ENCODE measurements at regions not wholly inside any gene's neighbourhood (a gene's known extent, or its start where the extent isn't known, plus 50 kb on each side); places are given as distances from the start of the nearest gene placed in this dataset.
A peak's percentile ranks its signal among the peaks of the same experiment; 100 is the strongest.

GRCh38 chr5:5021436-5021835 is 118.7 kb upstream of the ADAMTS16 start:
- no peak overlapping the region for H2AFZ ChIP-seq (ENCODE audit: low read length)
- ChIA-PET POLR2A (no interaction called here), CTCF (ENCODE audit: unreplicated experiment) (no interaction called here)
- no peak for DNase-seq (ENCODE audit: low spot score)
- H3K4me3 ChIP-seq (ENCODE audit: low read depth, low read length, poor library complexity, severe bottlenecking): no peak overlapping the region
- no peaks in the 10 kb centered on the region for H3K9me3 ChIP-seq (ENCODE audit: low read length)
- TF ChIP-seq EZH2phosphoT487 (IDR thresholded peaks at IDR 0.05; ENCODE audit: borderline replicate concordance, low read depth, low read length) (no peak), CTCF (conservative IDR thresholded peaks at IDR 0.05; ENCODE audit: low read length) (no peak)
- H3K27ac ChIP-seq (ENCODE audit: low read depth, low read length, poor library complexity, severe bottlenecking): no peak overlapping the region
- H3K9me2 ChIP-seq (ENCODE audit: insufficient read depth, low read length): no peaks in the 10 kb centered on the region
- no peaks in the 10 kb centered on the region for H3K4me1 ChIP-seq (ENCODE audit: insufficient read depth, low read length, poor library complexity, severe bottlenecking)
- intact Hi-C loops (cut with micrococcal nuclease; ENCODE audit: unreplicated experiment): no loop called here
- no peak overlapping the region for H3K4me2 ChIP-seq (ENCODE audit: low read length)
- no peaks in the 10 kb centered on the region for H4K20me1 ChIP-seq (ENCODE audit: insufficient read depth, low read length)
- no peaks in the 10 kb centered on the region for H3K79me2 ChIP-seq (ENCODE audit: insufficient read depth, low read depth, low read length)
- no peaks in the 10 kb centered on the region for H3K36me3 ChIP-seq (ENCODE audit: insufficient read depth, low read length)
- no TSS peak for BruUV-seq (replicated peaks)

GRCh38 chr5:5025098-5025773 is 114.9 kb upstream of the ADAMTS16 start:
- peak overlapping the region; percentile 46; the same call in 1 of the 2 replicates for H2AFZ ChIP-seq (ENCODE audit: low read length)
- no peak overlapping the region for H3K4me3 ChIP-seq (ENCODE audit: low read depth, low read length, poor library complexity, severe bottlenecking)
- ChIA-PET CTCF (ENCODE audit: unreplicated experiment) (no interaction called here), POLR2A (interaction anchor here (0.6 kb wide), 2 partner anchors 65 to 98 kb away, joined by 3 read pairs; no protein-coding TSS in a partner anchor)
- intact Hi-C loops (cut with micrococcal nuclease; ENCODE audit: unreplicated experiment): no loop called here
- no peak for TF ChIP-seq EZH2phosphoT487 (IDR thresholded peaks at IDR 0.05; ENCODE audit: borderline replicate concordance, low read depth, low read length)
- TF ChIP-seq CTCF (conservative IDR thresholded peaks at IDR 0.05; ENCODE audit: low read length): no peak
- H4K20me1 ChIP-seq (ENCODE audit: insufficient read depth, low read length): no peaks in the 10 kb centered on the region
- 0 out of 2 replicates have a peak overlapping the region, but pooled peaks have one; percentile 20 for H3K4me2 ChIP-seq (ENCODE audit: low read length)
- no peaks in the 10 kb centered on the region for H3K79me2 ChIP-seq (ENCODE audit: insufficient read depth, low read depth, low read length)
- no peaks in the 10 kb centered on the region for H3K4me1 ChIP-seq (ENCODE audit: insufficient read depth, low read length, poor library complexity, severe bottlenecking)
- no peak overlapping the region for H3K27ac ChIP-seq (ENCODE audit: low read depth, low read length, poor library complexity, severe bottlenecking)
- BruUV-seq (replicated peaks): no TSS peak
- no peaks in the 10 kb centered on the region for H3K9me3 ChIP-seq (ENCODE audit: low read length)
- H3K36me3 ChIP-seq (ENCODE audit: insufficient read depth, low read length): no peaks in the 10 kb centered on the region
- DNase-seq (ENCODE audit: low spot score): no peak
- H3K9me2 ChIP-seq (ENCODE audit: insufficient read depth, low read length): no peaks in the 10 kb centered on the region

GRCh38 chr5:5025774-5026408 is 114.2 kb upstream of the ADAMTS16 start:
- no TSS peak for BruUV-seq (replicated peaks)
- Histone ChIP-seq H3K27ac (ENCODE audit: low read depth, low read length, poor library complexity, severe bottlenecking) (no peak overlapping the region), H3K9me3 (ENCODE audit: low read length) (no peaks in the 10 kb centered on the region), H3K4me2 (ENCODE audit: low read length) (0 out of 2 replicates have a peak overlapping the region, but pooled peaks have one; percentile 20), H3K4me1 (ENCODE audit: insufficient read depth, low read length, poor library complexity, severe bottlenecking) (no peaks in the 10 kb centered on the region), H3K79me2 (ENCODE audit: insufficient read depth, low read depth, low read length) (no peaks in the 10 kb centered on the region), H3K36me3 (ENCODE audit: insufficient read depth, low read length) (no peaks in the 10 kb centered on the region), H3K4me3 (ENCODE audit: low read depth, low read length, poor library complexity, severe bottlenecking) (no peak overlapping the region), H2AFZ (ENCODE audit: low read length) (peak overlapping the region; percentile 46; the same call in 1 of the 2 replicates), H4K20me1 (ENCODE audit: insufficient read depth, low read length) (no peaks in the 10 kb centered on the region), H3K9me2 (ENCODE audit: insufficient read depth, low read length) (no peaks in the 10 kb centered on the region)
- TF ChIP-seq EZH2phosphoT487 (IDR thresholded peaks at IDR 0.05; ENCODE audit: borderline replicate concordance, low read depth, low read length) (no peak), CTCF (conservative IDR thresholded peaks at IDR 0.05; ENCODE audit: low read length) (no peak)
- ChIA-PET POLR2A (interaction anchor here (0.6 kb wide), 1 partner anchor 66 kb away, joined by 3 read pairs; no protein-coding TSS in a partner anchor), CTCF (ENCODE audit: unreplicated experiment) (no interaction called here)
- peak; percentile 3 for DNase-seq (ENCODE audit: low spot score)
- intact Hi-C loops (cut with micrococcal nuclease; ENCODE audit: unreplicated experiment): no loop called here

All from OCI-LY7 (cell line).